Stimulated activated CD4-positive, alpha-beta T cell treated with anti-CD3 and anti-CD28 coated beads, Interleukin-4, amount 100 ng/mL, for 4 hours (primary cell): ENCODE measurements at regions not wholly inside any gene's neighbourhood (a gene's known extent, or its start where the extent isn't known, plus 50 kb on each side); places are given as distances from the start of the nearest gene placed in this dataset.
"Not testable (repeated sequence)": the region's sequence is repeated elsewhere in the genome, so short reads cannot be mapped to it uniquely, and the experiment has no call there.

Source experiments
- DNase-seq, 2 experiments: peaks; one replicate each; pipeline ENCODE4 v3.0.0-alpha.2; 2020

DNA sequence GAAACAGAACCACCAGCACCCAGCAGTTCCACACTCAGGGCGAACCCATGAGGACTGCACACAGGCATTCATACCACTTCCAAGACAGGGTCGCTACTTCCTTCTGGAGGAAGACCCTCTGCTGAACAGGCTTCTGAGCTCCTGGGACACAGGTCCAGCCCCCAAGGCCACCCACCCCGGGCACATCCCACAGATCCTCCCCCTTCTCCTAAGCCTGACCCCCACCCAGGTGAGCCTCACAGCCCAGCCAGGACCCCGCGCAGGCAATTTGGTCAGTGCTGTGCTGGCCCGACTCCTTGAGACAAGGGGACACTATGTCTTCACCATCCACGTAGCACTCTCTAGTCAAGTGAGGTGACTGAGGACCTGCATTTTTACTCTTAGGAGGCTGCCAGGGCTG lies 5382.7 kb upstream of the TPTE start:
- not testable (repeated sequence) for DNase-seq

DNA sequence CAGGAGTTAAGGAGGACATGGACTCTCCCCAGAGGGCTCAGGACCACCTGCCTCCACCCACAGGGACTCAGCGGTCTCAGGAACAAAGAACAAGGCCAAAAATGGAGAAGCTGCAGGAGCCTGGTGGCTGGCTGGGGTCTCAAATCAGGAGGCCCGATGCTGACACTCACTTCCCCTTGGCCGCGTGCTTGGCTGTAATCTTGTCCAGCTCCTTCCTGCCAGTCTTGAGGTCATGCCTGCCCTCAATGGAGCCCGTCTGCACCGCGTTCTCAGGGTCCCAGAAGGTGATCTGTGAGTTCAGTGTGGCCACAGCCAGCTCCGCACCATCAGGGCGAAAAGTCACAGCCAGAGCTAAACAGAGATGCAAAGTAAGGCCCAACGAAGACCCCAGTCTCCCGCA lies 5381.9 kb upstream of the TPTE start:
- not testable (repeated sequence) for DNase-seq

DNA sequence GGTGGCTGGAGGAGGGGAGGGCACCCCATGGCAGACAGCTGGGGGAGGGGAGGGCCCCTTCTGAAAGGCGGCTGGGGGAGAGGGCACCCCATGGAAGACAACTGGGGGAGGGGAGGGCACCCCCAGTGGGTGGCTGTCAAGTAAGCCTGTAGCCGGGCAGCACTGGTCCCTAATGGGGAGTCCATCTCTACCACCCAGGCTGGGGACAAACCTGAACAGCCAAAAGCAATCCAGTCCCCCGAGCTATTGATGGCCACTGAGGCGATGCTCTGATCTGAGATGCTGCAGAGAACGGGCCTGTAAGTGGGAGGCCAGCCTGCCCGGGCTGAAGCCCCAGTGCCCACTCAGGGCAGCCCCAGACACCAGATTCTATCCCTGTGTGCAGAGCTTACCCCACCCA lies 5378.4 kb upstream of the TPTE start:
- DNase-seq = not testable (repeated sequence)

DNA sequence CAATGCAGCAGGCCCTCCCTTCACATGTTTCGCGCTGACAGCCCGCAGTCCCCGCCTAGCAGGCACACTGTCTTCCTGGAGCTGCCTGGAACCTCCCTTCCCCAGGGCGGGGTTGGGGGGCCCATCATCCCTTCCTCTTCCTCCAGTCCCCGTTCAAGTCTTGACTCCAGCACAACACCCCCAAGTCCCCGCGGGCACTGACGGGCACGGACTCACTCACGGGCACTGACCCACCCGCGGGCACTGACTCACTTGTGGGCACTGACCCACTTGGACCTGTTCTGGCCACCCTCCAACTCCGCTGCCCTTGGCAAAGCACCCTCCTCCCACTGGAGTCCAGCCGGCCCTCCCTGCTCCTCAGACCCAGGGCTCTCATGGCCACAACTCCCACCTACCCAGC lies 5376.7 kb upstream of the TPTE start:
- DNase-seq = not testable (repeated sequence)

DNA sequence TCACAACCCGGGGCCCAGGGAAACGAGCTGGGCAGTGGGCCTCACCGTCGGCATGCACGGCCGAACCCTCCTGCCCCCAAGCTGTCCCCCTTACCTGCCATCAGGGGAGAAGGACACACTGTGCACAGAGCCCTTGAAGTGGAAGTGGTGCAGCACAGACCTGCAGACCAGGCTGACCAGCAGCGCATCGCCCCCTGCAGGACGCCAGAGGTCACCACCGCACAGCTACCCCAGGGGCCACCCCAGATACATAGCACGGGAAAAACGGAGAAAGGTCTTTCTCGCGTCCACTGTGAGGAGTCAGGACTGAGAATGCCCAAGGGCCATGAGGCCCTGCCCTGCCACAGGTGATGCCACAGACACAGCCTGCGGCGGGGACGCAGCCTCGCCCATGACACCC lies 5373.7 kb upstream of the TPTE start:
- DNase-seq = not testable (repeated sequence)

DNA sequence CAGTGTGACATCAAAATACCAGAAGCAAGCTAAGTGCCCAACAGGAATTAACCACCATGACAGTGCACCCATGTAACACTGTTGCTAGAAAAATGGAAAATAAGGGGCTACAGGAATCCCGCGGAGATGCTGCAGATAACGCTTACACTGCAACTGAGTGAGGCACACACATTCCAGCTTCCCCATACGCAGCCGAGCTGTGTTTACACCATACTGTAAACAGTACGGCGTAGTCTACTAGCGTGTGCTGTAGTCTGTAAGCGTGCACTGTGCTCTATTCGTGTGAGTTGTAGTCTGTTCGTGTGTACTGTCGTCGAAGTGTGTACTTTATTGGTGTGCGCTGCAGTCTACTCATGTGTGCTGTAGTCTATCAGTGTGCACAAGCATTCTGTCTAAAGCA lies 5372.2 kb upstream of the TPTE start:
- DNase-seq = not testable (repeated sequence)

DNA sequence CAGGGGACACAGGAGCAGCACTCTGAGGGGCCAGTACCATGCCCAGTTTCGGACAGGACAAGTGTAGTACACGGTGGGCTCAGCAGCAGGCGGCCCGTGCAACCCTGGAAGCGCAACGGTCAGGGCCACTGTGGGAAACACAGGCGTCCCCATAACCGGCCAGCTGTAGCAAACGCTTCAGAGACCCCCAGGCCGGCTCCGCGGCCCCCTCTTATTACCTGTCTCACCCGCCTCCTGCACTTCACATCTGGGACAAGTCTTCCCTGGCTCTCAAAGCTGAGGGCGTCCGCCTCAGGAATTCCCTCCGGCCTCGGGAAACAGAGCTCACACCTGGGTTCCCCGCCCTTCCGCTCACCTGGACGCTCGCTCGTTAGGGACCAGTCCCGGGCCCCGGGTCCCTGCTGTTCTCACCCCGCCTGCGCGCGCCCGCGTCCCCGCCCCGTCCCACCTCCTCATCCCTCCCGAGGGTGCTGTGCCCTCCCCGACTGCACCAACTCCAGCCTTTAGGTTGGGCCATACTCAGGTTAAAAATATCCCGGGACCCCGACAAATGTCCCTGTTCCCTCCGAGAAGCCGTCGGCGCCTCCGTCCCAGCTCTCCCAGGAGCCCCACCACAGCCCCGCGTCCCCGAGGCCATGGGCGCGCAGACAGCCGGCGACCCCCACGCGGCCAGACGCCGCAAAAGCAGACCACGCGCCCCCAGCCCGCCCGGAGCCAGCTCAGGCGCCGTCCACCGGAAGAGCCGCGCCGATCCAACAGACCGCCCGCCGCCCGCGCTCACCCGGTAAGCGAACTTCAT lies 5367.3 kb upstream of the TPTE start:
- not testable (repeated sequence) for DNase-seq

DNA sequence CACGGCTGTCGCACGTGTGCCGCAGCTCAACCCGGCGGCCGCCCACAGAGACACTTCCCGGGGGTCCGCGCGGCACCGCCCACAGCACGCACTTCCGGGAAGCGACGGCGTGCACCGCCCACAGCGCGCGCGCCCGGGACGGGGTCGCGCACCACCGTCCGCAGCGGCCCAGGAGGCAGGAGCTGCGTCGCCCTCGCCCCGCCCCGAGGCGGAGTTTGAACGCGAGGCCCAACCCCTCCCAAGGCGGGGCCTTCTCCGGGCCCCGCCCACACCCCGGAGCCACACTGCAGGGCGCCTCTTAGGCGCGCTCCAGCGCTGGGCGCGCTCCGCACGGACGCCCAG lies 5366.8 kb upstream of the TPTE start:
- peak; percentile 79 to 87 for DNase-seq

DNA sequence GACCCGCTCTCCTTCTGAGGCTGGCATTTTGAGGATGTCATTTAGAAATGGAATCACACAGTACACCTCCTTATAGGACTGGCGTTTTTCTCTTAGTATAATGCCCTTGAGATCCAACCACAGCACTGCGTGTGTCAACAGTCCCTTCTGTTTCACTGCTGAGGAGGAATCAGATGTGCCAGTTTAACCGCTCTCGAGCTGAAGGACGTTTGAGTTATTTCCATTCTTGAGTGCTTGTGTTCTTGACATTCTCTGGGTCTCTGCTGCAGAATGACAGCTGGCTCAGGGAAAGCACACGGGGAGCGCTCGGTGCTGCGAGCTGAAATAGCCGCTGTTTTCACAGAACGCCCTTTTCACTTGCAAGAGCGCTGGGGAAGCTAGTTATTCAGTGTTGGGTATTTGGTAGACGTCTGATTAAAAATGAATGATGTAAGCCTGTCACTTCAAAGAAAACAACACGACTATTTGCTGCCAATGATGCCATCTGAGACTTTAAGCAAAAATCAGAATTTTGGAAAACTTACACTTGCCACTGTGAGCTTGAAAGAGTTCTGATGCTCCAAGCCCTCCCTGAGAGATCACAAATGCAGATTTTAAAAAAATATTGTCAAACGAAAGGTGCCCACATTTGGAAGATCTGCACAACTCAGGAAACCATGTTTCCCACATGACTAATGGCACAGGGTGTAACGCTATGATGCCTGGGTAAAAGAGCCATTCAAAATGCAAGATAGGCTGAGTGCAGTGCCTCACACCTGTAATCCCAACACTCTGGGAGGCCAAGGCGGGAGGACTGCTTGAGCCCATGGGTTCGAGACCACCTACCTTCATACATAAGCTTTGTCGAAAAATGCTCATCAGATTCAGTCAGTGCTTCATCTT lies 5358.4 kb upstream of the TPTE start:
- not testable (repeated sequence) for DNase-seq

DNA sequence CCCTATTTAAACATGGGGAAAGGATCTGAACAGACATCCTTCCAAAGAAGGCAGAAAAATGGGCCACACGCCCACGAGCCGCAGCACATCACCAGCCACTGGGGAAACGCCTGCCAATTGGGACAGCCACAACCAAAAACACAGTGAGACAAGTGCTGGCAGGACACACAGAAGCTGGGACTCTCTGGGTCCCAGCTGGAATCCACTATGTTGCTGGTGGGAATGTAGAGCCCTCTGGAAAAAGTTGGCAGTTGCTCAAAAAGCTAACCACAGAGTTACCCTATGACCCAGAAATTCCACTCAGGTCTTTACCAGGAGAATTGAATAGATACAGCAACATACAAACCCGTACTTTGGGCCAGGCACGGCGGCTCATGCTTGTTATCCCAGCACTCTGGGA lies 5355.6 kb upstream of the TPTE start:
- not testable (repeated sequence) for DNase-seq
